Activated CD4-positive, alpha-beta T cell treated with anti-CD3 and anti-CD28 coated beads for 36 hours (primary cell): ENCODE measurements at regions not wholly inside any gene's neighbourhood (a gene's known extent, or its start where the extent isn't known, plus 50 kb on each side); places are given as distances from the start of the nearest gene placed in this dataset.

Source experiments
- ATAC-seq: fragments of 200-7000 bp; cut with Tn5 transposase; one replicate; pipeline ENCODE4 v1.10.0; 2021; ENCODE audit warnings: mild to moderate bottlenecking, moderate library complexity
- CTCF ChIA-PET: fragments of 350-600 bp; sonication (Branson Sonifier 250); formaldehyde crosslinking; loops from one replicate; lab custom pipeline; 2021; ENCODE audit warnings: antibody characterized with exemption; lab: Charles Lee
- POLR2A ChIA-PET: fragments of 350-600 bp; sonication (Branson Sonifier 250); formaldehyde crosslinking; loops from one replicate; lab custom pipeline; 2021; ENCODE audit warnings: antibody characterized with exemption, inconsistent platforms; lab: Charles Lee
- DNase-seq: peaks from one replicate; pipeline ENCODE4 v3.0.0-alpha.2; 2020
- H3K27ac Mint-ChIP-seq: one replicate; pipeline ENCODE4 v1.8.0; 2021; ENCODE audit warnings: mixed read lengths
- H3K27me3 Mint-ChIP-seq: one replicate; pipeline ENCODE4 v1.8.0; 2021; ENCODE audit warnings: mixed read lengths
- H3K36me3 Mint-ChIP-seq: one replicate; pipeline ENCODE4 v1.8.0; 2021; ENCODE audit warnings: low read depth, mixed read lengths
- H3K4me1 Mint-ChIP-seq: one replicate; pipeline ENCODE4 v1.8.0; 2021; ENCODE audit warnings: mixed read lengths
- H3K4me3 Mint-ChIP-seq: one replicate; pipeline ENCODE4 v1.8.0; 2021; ENCODE audit warnings: mild to moderate bottlenecking, moderate library complexity, mixed read lengths
- H3K9me3 Mint-ChIP-seq: one replicate; pipeline ENCODE4 v1.8.0; 2021; ENCODE audit warnings: low read depth, mixed read lengths
- intact Hi-C, 2 experiments: fragments of 100-400 bp; cut with DNase I in 1 of 2; cut with micrococcal nuclease in 1 of 2; formaldehyde crosslinking; loops; one replicate each; pipeline versions ENCODE4 v1.14.2 to v1.15.1; 2022 to 2024; cut with DNase I, micrococcal nuclease

DNA sequence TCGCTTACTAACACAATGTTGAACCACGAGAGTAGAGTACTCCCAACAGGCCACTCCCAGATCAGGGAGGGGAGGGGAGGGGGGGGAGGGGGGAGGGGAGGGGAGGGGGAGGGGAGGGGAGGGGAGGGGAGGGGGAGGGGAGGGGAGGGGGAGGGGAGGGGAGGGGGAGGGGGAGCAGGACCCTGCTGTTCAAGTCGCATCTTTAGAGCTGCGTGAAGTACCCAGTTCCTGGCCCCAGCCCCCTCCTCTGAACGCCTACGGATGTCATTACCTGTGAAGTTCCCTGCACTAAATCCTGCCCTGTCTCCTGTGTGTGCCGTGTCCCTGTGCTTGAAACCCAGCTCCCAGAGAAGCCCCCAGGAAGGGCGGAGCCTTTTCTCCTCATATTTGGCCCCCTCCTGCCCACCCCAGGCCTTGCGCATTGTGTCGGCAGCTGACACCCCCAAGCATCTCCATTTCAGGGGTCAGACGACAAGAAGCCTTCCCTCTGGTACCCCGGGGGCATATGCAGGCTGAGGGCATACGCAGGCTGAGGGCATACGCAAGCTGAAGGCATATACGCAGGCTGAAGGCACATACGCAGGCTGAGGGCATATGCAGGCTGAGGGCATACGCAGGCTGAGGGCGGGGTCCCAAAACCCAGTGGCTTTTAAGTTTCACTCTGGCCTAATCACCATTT, 330.2 kb downstream of the C16orf95 start:
- intact Hi-C loops: no loop called here
- Mint-ChIP-seq H3K4me3 (no peak overlapping the region), H3K9me3 (no peaks in the 10 kb centered on the region), H3K4me1 (peaks cover 2% of the 10 kb centered on the region), H3K27ac (no peak overlapping the region), H3K27me3 (peaks cover 6% of the 10 kb centered on the region), H3K36me3 (no peaks in the 10 kb centered on the region)
- ATAC-seq (no peak), DNase-seq (no peak)
- ChIA-PET CTCF (interaction anchor here (1.2 kb wide), 1 partner anchor 422 kb away, joined by 3 read pairs; no protein-coding TSS in a partner anchor), POLR2A (no interaction called here)

- ATAC-seq (no peak), DNase-seq (no peak)
- Mint-ChIP-seq H3K9me3 (no peaks in the 10 kb centered on the region), H3K36me3 (no peaks in the 10 kb centered on the region), H3K4me1 (peaks cover 2% of the 10 kb centered on the region), H3K4me3 (no peak overlapping the region), H3K27ac (no peak overlapping the region), H3K27me3 (peaks cover 12% of the 10 kb centered on the region)
- POLR2A ChIA-PET: no interaction called here
- intact Hi-C loops: no loop called here
- CTCF ChIA-PET: interaction anchor here (0.7 kb wide), 1 partner anchor 238 kb away, joined by 3 read pairs; no protein-coding TSS in a partner anchor
These were observed 329.2 kb downstream of the C16orf95 start for GRCh38 chr16:86987746-86988670.

DNA sequence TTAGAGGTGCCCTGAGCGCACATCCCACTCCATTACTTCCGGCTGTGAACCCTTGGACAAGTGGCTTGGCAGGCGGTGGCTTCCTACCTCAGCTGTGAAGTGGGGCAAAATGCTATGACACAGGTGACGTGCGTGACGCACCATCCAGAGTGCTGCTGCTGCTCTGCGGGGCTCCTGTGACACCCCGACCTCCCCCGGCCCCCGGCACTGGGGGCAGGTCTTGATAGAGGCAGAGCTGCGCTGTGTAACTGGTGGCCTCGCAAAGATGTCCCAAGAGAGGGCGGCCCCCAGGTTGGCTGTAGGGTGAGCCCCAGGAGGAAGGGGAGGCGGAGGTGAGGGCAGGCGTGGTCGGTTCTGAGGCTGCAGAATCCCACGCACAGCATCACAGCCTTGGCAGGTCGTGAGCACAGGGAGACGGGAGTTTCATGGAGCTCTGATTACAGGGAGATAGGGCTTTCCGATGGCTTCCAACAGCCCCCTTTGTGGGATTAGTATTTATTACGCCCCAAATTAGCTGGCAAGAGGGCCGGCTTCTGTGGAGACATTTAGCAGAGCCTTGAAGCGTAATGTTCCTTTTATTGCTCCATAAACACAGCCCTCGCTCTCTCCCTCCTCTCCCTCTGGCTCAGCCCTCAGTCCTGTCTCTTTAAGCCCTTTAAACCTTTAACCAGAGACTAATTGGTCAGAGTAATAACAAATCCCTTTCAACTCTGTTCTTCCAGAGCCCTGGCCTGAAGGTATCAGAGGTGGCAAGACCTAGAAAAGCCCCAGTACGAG, 328.1 kb downstream of the C16orf95 start:
- Mint-ChIP-seq H3K27me3 (peaks cover 15% of the 10 kb centered on the region), H3K36me3 (no peaks in the 10 kb centered on the region), H3K27ac (no peak overlapping the region), H3K9me3 (no peaks in the 10 kb centered on the region), H3K4me3 (no peak overlapping the region), H3K4me1 (peaks cover 2% of the 10 kb centered on the region)
- DNase-seq: no peak
- intact Hi-C loops: no loop called here
- CTCF ChIA-PET: no interaction called here
- no peak for ATAC-seq
- POLR2A ChIA-PET: no interaction called here

GRCh38 chr16:86990451-86990850, 326.7 kb downstream of the C16orf95 start:
- intact Hi-C loops: no loop called here
- POLR2A ChIA-PET: interaction anchor here (0.6 kb wide), 1 partner anchor 1189 kb away, joined by 3 read pairs; no protein-coding TSS in a partner anchor
- no peak for ATAC-seq
- Mint-ChIP-seq H3K36me3 (no peaks in the 10 kb centered on the region), H3K27ac (no peak overlapping the region), H3K4me3 (no peak overlapping the region), H3K4me1 (peaks cover 2% of the 10 kb centered on the region), H3K27me3 (peaks cover 19% of the 10 kb centered on the region), H3K9me3 (no peaks in the 10 kb centered on the region)
- CTCF ChIA-PET: no interaction called here
- DNase-seq: no peak

DNA sequence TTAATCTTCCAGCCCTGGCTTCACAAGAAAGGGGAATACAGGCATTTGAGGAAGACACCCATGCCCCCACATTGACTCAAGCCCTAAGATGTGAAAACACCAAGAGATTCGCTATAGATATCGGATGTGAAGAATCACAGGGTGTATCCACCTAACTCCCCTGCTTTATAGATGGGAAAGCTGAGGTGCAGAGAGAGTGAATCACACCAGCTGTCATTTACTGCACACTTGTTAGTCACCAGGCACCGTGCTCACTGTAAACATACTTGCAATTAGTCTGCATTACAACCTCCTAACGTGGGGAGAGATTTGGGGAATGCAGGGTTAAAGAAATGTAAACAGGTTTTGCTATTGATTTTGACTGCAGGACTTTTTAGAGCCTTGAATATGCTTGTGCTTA, 325.5 kb downstream of the C16orf95 start:
- Mint-ChIP-seq H3K4me3 (no peak overlapping the region), H3K27me3 (peaks cover 21% of the 10 kb centered on the region), H3K27ac (no peak overlapping the region), H3K4me1 (peaks cover 2% of the 10 kb centered on the region), H3K36me3 (no peaks in the 10 kb centered on the region), H3K9me3 (no peaks in the 10 kb centered on the region)
- ATAC-seq (no peak), DNase-seq (no peak)
- CTCF ChIA-PET: no interaction called here
- intact Hi-C loops: no loop called here
- POLR2A ChIA-PET: no interaction called here

DNA sequence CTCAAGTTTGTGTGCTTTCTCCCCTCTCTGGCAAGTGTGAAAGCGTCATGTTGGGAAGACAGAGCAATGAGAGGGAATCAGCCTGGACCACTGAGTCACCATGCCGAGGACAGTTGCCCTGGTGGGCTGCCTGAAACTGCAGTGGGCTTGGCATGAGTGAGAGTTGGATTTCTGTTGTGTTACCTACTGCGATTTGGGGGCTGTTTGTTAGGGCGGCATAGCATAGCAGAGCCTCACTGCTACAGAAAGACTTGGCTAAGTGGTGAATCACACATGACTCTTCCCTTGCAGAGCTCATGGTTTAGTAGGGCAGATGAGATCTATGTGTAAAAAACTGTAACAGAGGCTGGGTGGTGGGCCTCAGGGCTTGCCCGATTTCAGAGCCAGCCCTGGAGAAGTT, 324.6 kb downstream of the C16orf95 start:
- CTCF ChIA-PET: interaction anchor here (0.6 kb wide), 1 partner anchor 202 kb away, joined by 3 read pairs; no protein-coding TSS in a partner anchor
- no peaks in the 10 kb centered on the region for H3K36me3 Mint-ChIP-seq
- H3K27me3 Mint-ChIP-seq: peaks cover 21% of the 10 kb centered on the region
- H3K4me3 Mint-ChIP-seq: no peak overlapping the region
- no peak for ATAC-seq
- H3K4me1 Mint-ChIP-seq: peaks cover 2% of the 10 kb centered on the region
- POLR2A ChIA-PET: no interaction called here
- intact Hi-C loops: no loop called here
- no peak for DNase-seq
- no peaks in the 10 kb centered on the region for H3K9me3 Mint-ChIP-seq
- no peak overlapping the region for H3K27ac Mint-ChIP-seq

- H3K36me3 Mint-ChIP-seq: no peaks in the 10 kb centered on the region
- H3K27me3 Mint-ChIP-seq: peaks cover 24% of the 10 kb centered on the region
- DNase-seq: no peak
- H3K4me3 Mint-ChIP-seq: no peak overlapping the region
- peaks cover 2% of the 10 kb centered on the region for H3K4me1 Mint-ChIP-seq
- POLR2A ChIA-PET: no interaction called here
- ATAC-seq: no peak
- no peaks in the 10 kb centered on the region for H3K9me3 Mint-ChIP-seq
- CTCF ChIA-PET: interaction anchor here (0.6 kb wide), 1 partner anchor 80 kb away, joined by 3 read pairs; no protein-coding TSS in a partner anchor
- no peak overlapping the region for H3K27ac Mint-ChIP-seq
- intact Hi-C loops: no loop called here
These were observed 323.6 kb downstream of the C16orf95 start for GRCh38 chr16:86993426-86994110.

GRCh38 chr16:86994215-86994614, 323.0 kb downstream of the C16orf95 start:
- Mint-ChIP-seq H3K4me3 (no peak overlapping the region), H3K27me3 (peaks cover 30% of the 10 kb centered on the region), H3K9me3 (no peaks in the 10 kb centered on the region), H3K36me3 (no peaks in the 10 kb centered on the region), H3K4me1 (peaks cover 2% of the 10 kb centered on the region), H3K27ac (no peak overlapping the region)
- ChIA-PET POLR2A (no interaction called here), CTCF (interaction anchor here (0.6 kb wide), 1 partner anchor 80 kb away, joined by 3 read pairs; no protein-coding TSS in a partner anchor)
- intact Hi-C loops: no loop called here
- DNase-seq (no peak), ATAC-seq (no peak)

DNA sequence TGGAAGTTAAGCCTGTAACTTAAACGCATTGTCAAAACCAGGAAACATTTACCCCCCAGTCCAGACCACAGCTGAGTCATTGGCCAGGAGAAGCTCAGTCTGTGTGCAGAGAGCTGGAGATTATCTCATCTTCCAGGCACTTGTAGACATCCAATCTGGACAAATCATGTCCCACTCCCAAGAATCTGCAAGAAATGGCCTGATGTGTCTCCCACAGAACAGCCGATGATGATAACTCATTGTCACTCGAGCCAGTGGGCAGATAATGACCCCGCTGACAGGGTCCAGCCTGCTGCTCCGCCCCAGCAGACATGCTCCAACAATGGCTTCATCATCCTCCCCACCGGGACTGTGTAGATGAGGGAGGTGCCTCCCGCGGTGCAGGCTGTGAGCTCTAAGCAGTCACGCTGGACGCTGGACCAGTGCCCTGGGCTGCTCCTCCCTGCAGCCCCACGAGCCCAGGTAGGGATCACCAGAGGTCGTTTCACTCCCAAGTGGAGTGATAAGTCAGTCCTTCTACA, 322.5 kb downstream of the C16orf95 start:
- H3K27me3 Mint-ChIP-seq: peaks cover 33% of the 10 kb centered on the region
- H3K4me1 Mint-ChIP-seq: peaks cover 2% of the 10 kb centered on the region
- ChIA-PET CTCF (no interaction called here), POLR2A (no interaction called here)
- DNase-seq: no peak
- H3K9me3 Mint-ChIP-seq: no peaks in the 10 kb centered on the region
- no peak overlapping the region for H3K4me3 Mint-ChIP-seq
- ATAC-seq: no peak
- intact Hi-C loops: no loop called here
- no peak overlapping the region for H3K27ac Mint-ChIP-seq
- no peaks in the 10 kb centered on the region for H3K36me3 Mint-ChIP-seq

DNA sequence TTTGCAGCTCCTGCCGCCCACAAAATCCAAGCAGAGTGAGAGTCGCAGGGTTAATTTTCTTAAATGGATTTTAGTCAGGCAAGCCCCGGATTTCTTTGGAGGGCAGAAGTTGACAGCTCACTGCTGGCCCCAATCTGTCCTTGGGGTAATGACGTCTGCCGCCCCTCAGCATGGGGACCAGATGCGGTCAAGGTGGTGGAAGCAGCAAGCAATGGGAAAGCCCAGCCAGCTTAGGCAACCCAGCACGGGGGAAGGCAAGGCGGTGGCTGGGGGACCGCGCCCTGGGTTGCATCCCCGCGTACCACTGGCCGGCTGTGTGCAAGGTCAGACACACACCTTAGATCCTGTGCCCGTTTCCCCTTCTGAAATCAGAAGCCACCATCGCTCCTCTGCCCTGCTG, 321.7 kb downstream of the C16orf95 start:
- no peak overlapping the region for H3K27ac Mint-ChIP-seq
- ATAC-seq (no peak), DNase-seq (no peak)
- H3K27me3 Mint-ChIP-seq: peaks cover 33% of the 10 kb centered on the region
- intact Hi-C loops: no loop called here
- no peaks in the 10 kb centered on the region for H3K4me1 Mint-ChIP-seq
- ChIA-PET POLR2A (no interaction called here), CTCF (no interaction called here)
- no peak overlapping the region for H3K4me3 Mint-ChIP-seq
- no peaks in the 10 kb centered on the region for H3K36me3 Mint-ChIP-seq
- H3K9me3 Mint-ChIP-seq: no peaks in the 10 kb centered on the region

GRCh38 chr16:86996081-86996480, 321.1 kb downstream of the C16orf95 start:
- no peak for ATAC-seq
- POLR2A ChIA-PET: no interaction called here
- Mint-ChIP-seq H3K4me1 (no peaks in the 10 kb centered on the region), H3K27me3 (peaks cover 30% of the 10 kb centered on the region), H3K36me3 (no peaks in the 10 kb centered on the region), H3K4me3 (no peak overlapping the region), H3K27ac (no peak overlapping the region), H3K9me3 (no peaks in the 10 kb centered on the region)
- CTCF ChIA-PET: no interaction called here
- no peak for DNase-seq
- intact Hi-C loops: no loop called here
